ENCODE measurements at regions not wholly inside any gene's neighbourhood (a gene's known extent, or its start where the extent isn't known, plus 50 kb on each side); places are given as distances from the start of the nearest gene placed in this dataset.
"Not testable (repeated sequence)": the region's sequence is repeated elsewhere in the genome, so short reads cannot be mapped to it uniquely, and the experiment has no call there.

GRCh38 chr3:34139566-34139965, 341.1 kb downstream of the PDCD6IP start:
- Histone ChIP-seq H3K4me3 (ENCODE audit: low read length) (no peak overlapping the region), H3K4me1 (ENCODE audit: control insufficient read depth, insufficient read depth, low read length) (no peaks in the 10 kb centered on the region), H3K27ac (ENCODE audit: low read length) (no peak overlapping the region), H3K27me3 (ENCODE audit: control insufficient read depth, insufficient read depth) (no peaks in the 10 kb centered on the region), H3K9me3 (ENCODE audit: control insufficient read depth, low read length) (no peaks in the 10 kb centered on the region)
- intact Hi-C loops (cut with DNase I), result no loop called here
- no peak for ATAC-seq
- DNase-seq, result no peak

GRCh38 chr3:34140616-34141015, 342.2 kb downstream of the PDCD6IP start:
- no peak overlapping the region for H3K27ac ChIP-seq (ENCODE audit: low read length)
- no peaks in the 10 kb centered on the region for H3K9me3 ChIP-seq (ENCODE audit: control insufficient read depth, low read length)
- no peaks in the 10 kb centered on the region for H3K27me3 ChIP-seq (ENCODE audit: control insufficient read depth, insufficient read depth)
- H3K4me1 ChIP-seq (ENCODE audit: control insufficient read depth, insufficient read depth, low read length), result no peaks in the 10 kb centered on the region
- intact Hi-C loops (cut with DNase I), result no loop called here
- ATAC-seq (no peak), DNase-seq (no peak)
- H3K4me3 ChIP-seq (ENCODE audit: low read length), result no peak overlapping the region
- 52% methylated on average over 1 of the region's 1 CpG for WGBS

GRCh38 chr3:34141841-34142337, 343.5 kb downstream of the PDCD6IP start:
- Histone ChIP-seq H3K9me3 (ENCODE audit: control insufficient read depth, low read length) (no peaks in the 10 kb centered on the region), H3K4me1 (ENCODE audit: control insufficient read depth, insufficient read depth, low read length) (no peaks in the 10 kb centered on the region), H3K27ac (ENCODE audit: low read length) (no peak overlapping the region), H3K27me3 (ENCODE audit: control insufficient read depth, insufficient read depth) (no peaks in the 10 kb centered on the region), H3K4me3 (ENCODE audit: low read length) (no peak overlapping the region)
- ATAC-seq (no peak), DNase-seq (no peak)
- WGBS, result 67% methylated on average over 3 of the region's 3 CpGs
- intact Hi-C loops (cut with DNase I), result no loop called here

- no peak overlapping the region for H3K4me3 ChIP-seq (ENCODE audit: low read length)
- no peaks in the 10 kb centered on the region for H3K27me3 ChIP-seq (ENCODE audit: control insufficient read depth, insufficient read depth)
- 37% methylated on average over 3 of the region's 3 CpGs for WGBS
- H3K4me1 ChIP-seq (ENCODE audit: control insufficient read depth, insufficient read depth, low read length), result no peaks in the 10 kb centered on the region
- H3K27ac ChIP-seq (ENCODE audit: low read length), result no peak overlapping the region
- no peak for DNase-seq
- intact Hi-C loops (cut with DNase I), result no loop called here
- ATAC-seq, result no peak
- no peaks in the 10 kb centered on the region for H3K9me3 ChIP-seq (ENCODE audit: control insufficient read depth, low read length)
Observed at GRCh38 chr3:34145796-34146195, 347.4 kb downstream of the PDCD6IP start.

- no peak for ATAC-seq
- H3K4me3 ChIP-seq (ENCODE audit: low read length), result no peak overlapping the region
- intact Hi-C loops (cut with DNase I), result no loop called here
Observed at GRCh38 chr3:34146596-34146995, 348.2 kb downstream of the PDCD6IP start.

GRCh38 chr3:34150992-34151391, 352.6 kb downstream of the PDCD6IP start:
- DNase-seq, result no peak
- H3K27me3 ChIP-seq (ENCODE audit: control insufficient read depth, insufficient read depth), result no peaks in the 10 kb centered on the region
- no peak overlapping the region for H3K4me3 ChIP-seq (ENCODE audit: low read length)
- H3K4me1 ChIP-seq (ENCODE audit: control insufficient read depth, insufficient read depth, low read length), result no peaks in the 10 kb centered on the region
- WGBS, result 80% methylated on average over 3 of the region's 3 CpGs
- intact Hi-C loops (cut with DNase I), result no loop called here
- H3K9me3 ChIP-seq (ENCODE audit: control insufficient read depth, low read length), result no peaks in the 10 kb centered on the region
- ATAC-seq, result no peak
- no peak overlapping the region for H3K27ac ChIP-seq (ENCODE audit: low read length)

More at GRCh38 chr3:34146596-34146995, 348.2 kb downstream of the PDCD6IP start:
- Histone ChIP-seq H3K27me3 (ENCODE audit: control insufficient read depth, insufficient read depth) (no peaks in the 10 kb centered on the region), H3K9me3 (ENCODE audit: control insufficient read depth, low read length) (no peaks in the 10 kb centered on the region), H3K27ac (ENCODE audit: low read length) (no peak overlapping the region), H3K4me1 (ENCODE audit: control insufficient read depth, insufficient read depth, low read length) (no peaks in the 10 kb centered on the region)
- DNase-seq, result no peak

GRCh38 chr3:34152656-34153055, 354.2 kb downstream of the PDCD6IP start:
- H3K9me3 ChIP-seq (ENCODE audit: control insufficient read depth, low read length), result no peaks in the 10 kb centered on the region
- H3K4me1 ChIP-seq (ENCODE audit: control insufficient read depth, insufficient read depth, low read length), result no peaks in the 10 kb centered on the region
- ATAC-seq, result no peak
- intact Hi-C loops (cut with DNase I), result no loop called here
- no peak for DNase-seq
- H3K4me3 ChIP-seq (ENCODE audit: low read length), result no peak overlapping the region
- no peaks in the 10 kb centered on the region for H3K27me3 ChIP-seq (ENCODE audit: control insufficient read depth, insufficient read depth)
- WGBS, result 78% methylated on average over 5 of the region's 5 CpGs
- no peak overlapping the region for H3K27ac ChIP-seq (ENCODE audit: low read length)

GRCh38 chr3:34155108-34155507, 356.7 kb downstream of the PDCD6IP start:
- DNase-seq, result no peak
- 0% methylated on average over 1 of the region's 1 CpG for WGBS
- intact Hi-C loops (cut with DNase I), result no loop called here
- Histone ChIP-seq H3K9me3 (ENCODE audit: control insufficient read depth, low read length) (no peaks in the 10 kb centered on the region), H3K4me1 (ENCODE audit: control insufficient read depth, insufficient read depth, low read length) (no peaks in the 10 kb centered on the region), H3K4me3 (ENCODE audit: low read length) (no peak overlapping the region), H3K27me3 (ENCODE audit: control insufficient read depth, insufficient read depth) (no peaks in the 10 kb centered on the region), H3K27ac (ENCODE audit: low read length) (no peak overlapping the region)
- ATAC-seq, result no peak

GRCh38 chr3:34155666-34156065, 357.2 kb downstream of the PDCD6IP start:
- Histone ChIP-seq H3K4me1 (ENCODE audit: control insufficient read depth, insufficient read depth, low read length) (no peaks in the 10 kb centered on the region), H3K9me3 (ENCODE audit: control insufficient read depth, low read length) (no peaks in the 10 kb centered on the region), H3K27ac (ENCODE audit: low read length) (no peak overlapping the region), H3K4me3 (ENCODE audit: low read length) (no peak overlapping the region), H3K27me3 (ENCODE audit: control insufficient read depth, insufficient read depth) (no peaks in the 10 kb centered on the region)
- WGBS, result 71% methylated on average over 2 of the region's 2 CpGs
- ATAC-seq (no peak), DNase-seq (no peak)
- intact Hi-C loops (cut with DNase I), result no loop called here

GRCh38 chr3:34157491-34157890, 359.1 kb downstream of the PDCD6IP start:
- H3K27ac ChIP-seq (ENCODE audit: low read length), result no peak overlapping the region
- intact Hi-C loops (cut with DNase I), result no loop called here
- ATAC-seq (no peak), DNase-seq (no peak)
- no peak overlapping the region for H3K4me3 ChIP-seq (ENCODE audit: low read length)
- no peaks in the 10 kb centered on the region for H3K27me3 ChIP-seq (ENCODE audit: control insufficient read depth, insufficient read depth)
- no peaks in the 10 kb centered on the region for H3K4me1 ChIP-seq (ENCODE audit: control insufficient read depth, insufficient read depth, low read length)
- no peaks in the 10 kb centered on the region for H3K9me3 ChIP-seq (ENCODE audit: control insufficient read depth, low read length)

- Histone ChIP-seq H3K27me3 (ENCODE audit: control insufficient read depth, insufficient read depth) (no peaks in the 10 kb centered on the region), H3K27ac (ENCODE audit: low read length) (no peak overlapping the region), H3K4me1 (ENCODE audit: control insufficient read depth, insufficient read depth, low read length) (no peaks in the 10 kb centered on the region), H3K4me3 (ENCODE audit: low read length) (no peak overlapping the region), H3K9me3 (ENCODE audit: control insufficient read depth, low read length) (no peaks in the 10 kb centered on the region)
- DNase-seq, result no peak
- intact Hi-C loops (cut with DNase I), result no loop called here
- WGBS, result 78% methylated on average over 4 of the region's 4 CpGs
- no peak for ATAC-seq
Observed at GRCh38 chr3:34159613-34160420, 361.4 kb downstream of the PDCD6IP start.

GRCh38 chr3:34169636-34170035, 371.2 kb downstream of the PDCD6IP start:
- H3K27me3 ChIP-seq (ENCODE audit: control insufficient read depth, insufficient read depth); H3K27ac ChIP-seq (ENCODE audit: low read length); H3K4me3 ChIP-seq (ENCODE audit: low read length); H3K9me3 ChIP-seq (ENCODE audit: control insufficient read depth, low read length); intact Hi-C loops (cut with DNase I); DNase-seq; ATAC-seq; H3K4me1 ChIP-seq (ENCODE audit: control insufficient read depth, insufficient read depth, low read length): not testable (repeated sequence)
- WGBS, result 94% methylated on average over 8 of the region's 8 CpGs

Measured in right cardiac atrium (tissue), 5 donors.